GM19372 (cell line): ENCODE measurements at regions not wholly inside any gene's neighbourhood (a gene's known extent, or its start where the extent isn't known, plus 50 kb on each side); places are given as distances from the start of the nearest gene placed in this dataset.

Experiments used
- ATAC-seq: cut with Tn5 transposase; IDR thresholded peaks from one replicate; pipeline ENCODE4 v1.9.1; 2021; ENCODE audit warnings: mild to moderate bottlenecking, low read depth, moderate library complexity; ENCODE audit not compliant: unreplicated experiment

DNA sequence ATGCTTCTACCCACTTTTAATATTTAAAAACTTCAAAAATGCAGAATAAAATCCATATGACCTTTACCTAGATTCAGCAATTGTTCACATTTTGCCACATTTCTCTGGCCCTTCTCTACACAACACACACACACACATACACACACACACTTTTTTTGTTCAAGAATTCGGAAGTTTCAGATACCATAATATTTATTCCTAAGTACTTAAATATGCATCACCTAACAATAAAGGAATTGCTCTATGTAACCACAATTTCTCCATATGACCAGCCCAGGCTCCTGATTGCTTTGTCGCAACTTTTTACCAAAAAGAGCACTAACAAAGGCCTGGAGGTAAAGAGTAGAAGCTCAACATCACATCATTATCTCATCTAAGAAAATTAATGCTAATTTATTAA, 106.6 kb downstream of the FAS start:
- no peak for ATAC-seq

- no peak for ATAC-seq
These were observed 105.2 kb downstream of the FAS start for GRCh38 chr10:89095701-89096391.

DNA sequence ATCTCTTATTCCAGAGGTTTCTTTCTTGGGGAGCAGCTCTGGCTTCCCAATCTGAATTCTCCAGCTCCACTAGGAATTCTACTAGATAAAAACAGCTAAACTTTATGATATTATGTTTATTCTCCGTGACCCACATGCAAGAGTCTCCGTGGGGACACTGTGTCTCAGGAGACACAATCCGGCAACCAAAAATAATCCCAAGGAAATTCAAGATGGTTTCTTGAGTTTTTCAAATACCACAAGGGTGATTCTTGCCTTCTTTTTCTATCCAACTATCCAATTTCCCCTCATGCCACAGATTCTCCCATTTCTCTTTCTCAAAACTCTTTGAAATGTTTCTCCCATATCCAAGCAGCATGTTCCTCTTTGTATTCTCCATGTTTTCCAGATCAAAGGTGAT, 103.1 kb downstream of the FAS start:
- no peak for ATAC-seq

DNA sequence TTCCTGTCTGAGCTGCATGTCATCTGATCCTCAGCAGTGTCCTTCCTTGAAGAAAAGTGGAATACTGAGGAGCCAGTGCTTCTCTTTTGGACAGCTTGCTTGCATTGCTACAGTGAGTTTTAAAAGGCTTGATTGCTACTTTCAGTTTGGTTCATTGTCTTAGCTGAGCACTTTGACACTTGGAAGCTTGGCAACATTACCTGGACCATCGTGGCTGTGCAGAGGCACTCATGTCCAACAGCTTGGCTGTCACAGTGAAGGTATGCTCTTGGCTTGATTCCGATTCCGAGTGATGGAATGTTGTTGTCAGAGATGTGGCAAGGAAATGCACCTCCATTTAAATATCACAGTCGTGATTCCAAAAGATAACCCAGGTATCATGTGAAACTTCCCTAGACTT, 102.4 kb downstream of the FAS start:
- ATAC-seq = no peak

- ATAC-seq = no peak
These were observed 101.8 kb downstream of the FAS start for GRCh38 chr10:89092439-89092838.

- no peak for ATAC-seq
These were observed 100.9 kb downstream of the FAS start for GRCh38 chr10:89091496-89091895.

DNA sequence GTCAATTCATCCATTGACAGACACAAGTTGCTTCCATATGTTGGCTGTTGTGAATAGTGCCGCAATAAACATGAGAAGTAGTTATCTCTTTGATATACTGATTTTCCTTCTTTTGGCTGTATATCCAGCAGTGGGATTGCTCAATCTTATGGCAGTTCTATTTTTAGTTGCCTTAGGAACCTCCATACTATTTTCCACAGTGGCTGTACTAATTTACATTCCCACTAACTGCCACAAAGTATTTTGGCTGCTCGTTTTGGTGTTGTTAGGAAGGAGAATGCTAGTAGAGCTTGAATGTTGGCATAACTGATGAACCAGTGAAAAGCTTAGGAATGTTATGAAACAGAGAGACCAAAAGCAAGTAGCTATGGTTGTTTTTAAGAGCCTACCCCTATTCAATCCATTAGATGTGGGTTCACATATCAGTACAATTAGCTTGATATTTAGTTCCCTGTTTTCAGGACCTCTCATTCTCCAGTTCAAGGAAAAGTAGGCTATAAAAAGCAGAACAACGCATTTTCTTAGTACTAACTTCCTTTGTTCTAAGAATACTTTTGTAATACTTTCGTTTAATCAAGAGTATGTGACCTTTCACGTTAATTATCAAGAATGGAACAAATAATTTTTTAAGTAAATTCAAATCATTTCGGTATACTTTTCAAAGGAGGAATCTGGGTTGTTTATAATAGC, 100.3 kb downstream of the FAS start:
- no peak for ATAC-seq

DNA sequence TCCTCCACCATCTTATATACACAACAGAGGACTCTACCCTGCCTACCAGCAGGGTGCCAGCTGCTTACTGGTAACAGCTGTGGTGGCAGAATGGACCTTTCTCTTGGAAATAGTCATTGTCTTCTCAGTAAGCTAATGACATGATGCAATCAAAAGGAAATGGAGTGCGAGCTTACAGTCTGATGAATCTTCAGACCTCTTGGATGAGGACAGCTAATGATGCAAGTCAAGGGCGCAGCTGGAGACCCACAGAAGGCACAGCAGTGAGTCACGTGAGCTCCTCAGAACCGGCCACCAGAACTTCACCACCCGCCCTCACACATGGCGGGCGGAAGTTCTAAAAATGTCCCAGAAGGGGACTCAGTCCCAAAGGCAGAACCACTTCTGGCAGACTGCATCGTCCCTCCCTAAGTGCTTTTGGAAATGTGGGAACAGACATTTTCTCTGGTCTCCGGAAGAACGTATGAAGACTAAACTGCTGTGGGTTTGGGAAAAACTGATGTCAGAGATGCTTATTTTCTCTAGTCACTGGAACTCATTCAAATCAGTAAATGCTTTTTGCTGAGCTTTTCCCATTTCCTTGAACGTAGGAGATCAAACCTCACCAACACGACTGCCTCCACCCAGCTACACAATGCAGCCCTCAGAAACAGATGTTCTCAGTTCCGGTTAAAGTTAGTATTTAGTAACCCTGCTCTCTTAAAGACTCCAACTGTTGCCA, 96.4 kb downstream of the FAS start:
- no peak for ATAC-seq

DNA sequence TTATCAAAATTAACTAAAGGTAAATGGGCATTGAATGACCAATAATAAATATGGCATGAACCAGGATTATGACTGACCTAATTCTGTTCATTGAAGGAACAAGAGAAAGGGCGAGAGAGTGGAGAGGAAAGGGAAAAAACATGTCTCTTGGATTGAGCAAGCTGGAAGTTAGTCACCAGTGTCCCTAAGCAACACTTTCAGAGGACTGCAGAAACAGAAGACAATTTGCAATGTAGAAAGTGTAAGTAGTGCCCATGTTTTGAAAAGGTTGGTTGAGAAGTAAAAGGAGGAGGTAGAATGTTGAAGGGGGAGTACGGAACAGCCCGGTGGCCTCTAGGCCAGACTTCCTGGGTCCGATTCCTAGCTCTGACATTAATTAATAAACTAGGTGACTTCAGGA, 94.6 kb downstream of the FAS start:
- ATAC-seq = no peak

DNA sequence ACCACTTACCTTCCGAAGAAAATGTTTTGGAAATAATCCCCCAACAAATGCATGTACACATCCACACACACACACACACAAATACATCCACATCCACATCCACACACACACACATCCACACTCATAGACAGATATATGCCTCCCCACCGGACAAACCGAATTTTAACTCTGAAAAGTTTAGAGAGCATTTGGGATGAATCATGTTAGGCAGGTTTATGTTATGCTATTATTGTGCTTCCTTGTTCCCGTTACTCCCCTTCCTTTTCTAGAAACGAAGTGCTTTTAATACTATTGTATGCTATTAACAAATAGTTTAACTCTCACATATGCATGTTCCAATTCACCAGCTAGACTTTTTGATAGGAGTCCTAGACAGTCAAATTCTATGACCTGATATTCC, 91.5 kb downstream of the FAS start:
- ATAC-seq = no peak

DNA sequence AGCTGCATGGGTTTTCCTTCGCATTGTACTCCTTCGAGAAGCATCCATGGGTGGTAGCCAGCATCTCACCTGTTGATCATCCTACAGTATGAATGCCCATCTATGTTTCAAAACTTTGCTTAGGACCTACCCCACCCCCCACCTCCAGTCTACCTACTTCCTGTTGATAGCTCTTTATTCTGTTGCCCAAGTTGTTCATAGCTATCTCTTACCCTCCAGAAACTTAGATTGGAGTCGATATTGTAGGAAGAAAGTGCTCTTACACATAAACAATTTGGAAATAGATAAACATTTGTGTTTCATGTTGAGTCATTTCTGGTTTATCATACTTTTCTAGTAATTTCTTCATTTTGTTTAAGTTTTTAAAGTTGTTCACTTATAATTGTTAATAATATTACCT, 90.1 kb downstream of the FAS start:
- ATAC-seq = no peak

DNA sequence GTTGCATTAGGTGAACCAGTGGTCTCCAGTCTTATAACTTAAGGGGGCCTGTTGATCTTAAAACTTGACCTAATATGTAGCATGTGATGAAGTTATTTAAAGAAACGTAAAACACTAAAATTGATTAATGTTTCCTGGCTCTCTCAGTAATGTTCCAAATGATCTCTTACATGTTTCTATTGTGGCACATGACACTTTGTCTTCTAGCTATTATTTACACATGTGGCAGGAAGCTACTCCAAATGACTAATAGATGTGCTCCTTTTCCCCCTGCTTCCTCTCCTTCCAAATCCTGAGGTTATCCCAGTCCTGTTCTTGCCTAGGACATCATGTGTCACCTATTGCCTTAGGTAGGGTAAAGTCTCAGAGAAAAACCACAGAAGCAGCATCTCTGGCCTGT, 89.4 kb downstream of the FAS start:
- no peak for ATAC-seq

DNA sequence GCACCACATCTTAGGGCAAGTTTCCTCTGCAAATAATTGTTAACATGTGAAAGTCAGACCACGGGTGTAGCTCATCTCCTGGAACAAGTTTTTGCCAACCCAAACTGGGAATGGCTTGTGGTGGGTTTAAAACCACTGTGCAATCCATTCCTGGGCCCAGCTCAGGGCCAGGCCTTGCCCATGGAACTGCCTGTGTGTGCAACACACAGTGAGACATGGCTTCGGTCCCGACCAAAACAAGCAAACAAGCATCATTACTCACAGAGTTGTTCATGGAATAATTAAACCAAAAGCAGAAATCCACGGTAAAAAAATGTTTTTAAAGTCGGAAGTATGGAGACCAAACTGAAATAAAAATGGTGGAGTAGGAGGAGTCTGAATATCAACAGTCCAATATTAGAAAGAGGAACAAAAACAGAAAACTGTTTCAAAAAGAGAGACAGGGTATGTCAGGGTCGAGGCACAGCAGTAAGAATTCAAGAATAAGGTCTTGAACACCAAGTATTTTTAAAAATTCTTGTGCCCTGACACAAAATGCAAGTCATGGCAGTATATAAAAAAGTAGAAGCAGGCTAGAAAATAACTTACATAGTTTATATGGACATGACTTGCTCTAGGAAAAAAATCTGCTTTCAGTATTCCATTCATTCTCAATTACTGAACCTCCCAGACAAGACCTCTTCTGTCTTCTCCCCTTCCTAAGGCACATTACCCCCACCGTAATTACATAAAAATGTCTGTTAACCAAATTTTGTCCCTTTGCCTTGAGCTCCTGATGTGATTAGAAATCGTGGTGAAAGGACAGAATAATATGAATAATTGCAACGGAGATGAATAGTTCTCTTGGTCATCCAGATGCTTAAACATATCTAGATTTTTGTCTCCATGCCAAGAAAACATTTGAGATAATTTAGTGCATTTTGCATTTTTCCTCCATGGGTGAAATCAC, 88.4 kb downstream of the FAS start:
- ATAC-seq = no peak

DNA sequence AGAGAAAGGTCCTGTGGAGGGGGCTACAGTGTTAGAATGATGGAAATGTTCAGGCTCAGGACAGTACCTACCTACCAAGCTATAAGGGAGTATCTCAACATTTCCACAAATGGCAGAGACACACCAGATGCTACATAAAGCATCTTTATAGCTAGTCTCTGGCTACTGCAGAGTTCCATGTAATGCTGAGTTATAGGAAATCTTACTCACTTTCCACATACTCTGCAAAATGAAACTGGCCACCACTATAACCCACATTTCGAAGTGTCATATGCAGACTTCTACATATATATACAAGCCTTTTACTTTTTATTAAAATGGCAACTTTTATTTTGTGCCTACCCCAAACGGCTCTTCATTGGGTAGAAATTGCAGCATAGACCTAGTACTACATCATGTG, 85.5 kb downstream of the FAS start:
- no peak for ATAC-seq

- no peak for ATAC-seq
These were observed 85.0 kb downstream of the FAS start for GRCh38 chr10:89075631-89076030.

- no peak for ATAC-seq
These were observed 83.5 kb downstream of the FAS start for GRCh38 chr10:89074120-89074519.

DNA sequence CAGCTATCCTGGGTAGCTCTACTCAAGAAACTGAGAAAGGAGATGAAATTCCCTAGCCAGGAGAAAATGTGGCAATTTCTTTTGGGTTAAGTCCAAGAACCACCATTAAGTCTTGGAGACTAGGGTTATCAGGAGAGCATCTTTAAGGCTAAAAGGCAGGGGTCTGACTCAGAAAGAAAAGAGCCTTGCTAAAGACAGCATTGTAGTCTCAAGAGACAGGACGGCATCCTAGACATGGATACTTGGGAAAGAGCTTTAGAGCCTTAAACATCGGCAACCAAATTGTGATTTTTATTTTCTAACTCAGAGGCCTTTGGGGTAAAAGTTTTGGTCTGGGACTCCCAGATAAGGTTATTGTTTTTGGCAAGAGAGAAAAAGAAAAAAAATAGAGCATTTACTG, 83.1 kb downstream of the FAS start:
- no peak for ATAC-seq

DNA sequence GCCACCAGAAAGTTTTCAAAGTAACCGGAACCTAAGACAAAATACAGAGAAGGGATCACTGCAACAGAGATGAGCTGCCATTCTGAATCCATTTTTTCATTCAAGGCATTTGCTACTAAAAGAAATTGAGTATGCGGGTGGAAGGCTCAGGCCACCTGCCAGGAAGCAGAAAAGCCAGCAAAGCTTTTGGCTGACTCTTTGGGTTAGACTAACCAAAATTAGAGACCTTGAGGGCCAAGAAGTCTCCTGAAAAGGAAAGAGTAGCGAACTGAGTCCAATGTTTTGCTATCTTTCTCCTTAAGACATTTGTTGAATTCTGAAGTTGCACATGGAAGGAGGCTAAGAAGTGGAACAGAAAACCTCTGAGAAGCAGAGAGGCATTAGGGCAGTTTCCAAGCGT, 79.0 kb downstream of the FAS start:
- ATAC-seq = no peak
